ENCODE measurements at regions not wholly inside any gene's neighbourhood (a gene's known extent, or its start where the extent isn't known, plus 50 kb on each side); places are given as distances from the start of the nearest gene placed in this dataset.

GRCh38 chr9:18167733-18168132 lies 306.2 kb upstream of the ADAMTSL1 start:
- no peak overlapping the region for H3K27ac ChIP-seq (ENCODE audit: insufficient read depth, low read depth, low read length)
- H3K27me3 ChIP-seq (ENCODE audit: control insufficient read depth in 2 of 2, insufficient read depth in 2 of 2, low read length in 2 of 2) = peaks cover 0 to 2% of the 10 kb centered on the region in 2 experiments
- H3K36me3 ChIP-seq (ENCODE audit: control insufficient read depth in 2 of 2, extremely low read depth in 1 of 2, insufficient read depth in 2 of 2, low read length in 2 of 2) = no peaks in the 10 kb centered on the region
- no peaks in the 10 kb centered on the region for H3K79me2 ChIP-seq (ENCODE audit: control insufficient read depth, insufficient read depth, low read length)
- H3K4me3 ChIP-seq (replicated peaks in 1 of 3; ENCODE audit: insufficient read depth in 1 of 3, low read depth in 1 of 3, low read length in 3 of 3) = no peak overlapping the region
- H3K4me2 ChIP-seq (ENCODE audit: insufficient read depth, low read length) = no peak overlapping the region
- DNase-seq (ENCODE audit: low read depth, low spot score) (no peak), FAIRE-seq (no peak)
- no peaks in the 10 kb centered on the region for H4K20me1 ChIP-seq (replicated peaks; ENCODE audit: control insufficient read depth, extremely low read depth, insufficient read depth, low read length)
- no peaks in the 10 kb centered on the region for H3K4me1 ChIP-seq (ENCODE audit: control insufficient read depth, extremely low read depth, insufficient read depth, low read length)
- CTCF ChIA-PET = no interaction called here
- H3K9ac ChIP-seq (replicated peaks; ENCODE audit: extremely low read depth, insufficient read depth, low read length) = no peak overlapping the region
- H3K9me3 ChIP-seq (replicated peaks; ENCODE audit: control insufficient read depth, insufficient read depth, low read length) = no peaks in the 10 kb centered on the region
- no peak overlapping the region for H2AFZ ChIP-seq (ENCODE audit: low read depth, low read length)
- H3K9me1 ChIP-seq (replicated peaks; ENCODE audit: control insufficient read depth, extremely low read depth, insufficient read depth, low read length) = no peaks in the 10 kb centered on the region
- BruUV-seq (replicated peaks) = no TSS peak
- no peak for TF ChIP-seq EZH2 (IDR thresholded peaks at IDR 0.05; ENCODE audit: borderline replicate concordance, low read depth, low read length, severe bottlenecking)
- TF ChIP-seq JUN (IDR thresholded peaks at IDR 0.05; ENCODE audit: borderline replicate concordance, insufficient read depth, insufficient read length, low read depth) = no peak
- TF ChIP-seq GATA2 (IDR thresholded peaks at IDR 0.05; ENCODE audit: insufficient read depth, insufficient read length, low read depth, low read length) = no peak
- TF ChIP-seq POLR2AphosphoS5 (IDR thresholded peaks at IDR 0.05; ENCODE audit: insufficient read depth, low read depth, low read length) = no peak
- TF ChIP-seq FOS (IDR thresholded peaks at IDR 0.05; ENCODE audit: borderline replicate concordance, insufficient read depth, low read length) = no peak
- no peak for TF ChIP-seq MYC (IDR thresholded peaks at IDR 0.05; ENCODE audit: low read depth, low read length)
- TF ChIP-seq, protein P1, sequence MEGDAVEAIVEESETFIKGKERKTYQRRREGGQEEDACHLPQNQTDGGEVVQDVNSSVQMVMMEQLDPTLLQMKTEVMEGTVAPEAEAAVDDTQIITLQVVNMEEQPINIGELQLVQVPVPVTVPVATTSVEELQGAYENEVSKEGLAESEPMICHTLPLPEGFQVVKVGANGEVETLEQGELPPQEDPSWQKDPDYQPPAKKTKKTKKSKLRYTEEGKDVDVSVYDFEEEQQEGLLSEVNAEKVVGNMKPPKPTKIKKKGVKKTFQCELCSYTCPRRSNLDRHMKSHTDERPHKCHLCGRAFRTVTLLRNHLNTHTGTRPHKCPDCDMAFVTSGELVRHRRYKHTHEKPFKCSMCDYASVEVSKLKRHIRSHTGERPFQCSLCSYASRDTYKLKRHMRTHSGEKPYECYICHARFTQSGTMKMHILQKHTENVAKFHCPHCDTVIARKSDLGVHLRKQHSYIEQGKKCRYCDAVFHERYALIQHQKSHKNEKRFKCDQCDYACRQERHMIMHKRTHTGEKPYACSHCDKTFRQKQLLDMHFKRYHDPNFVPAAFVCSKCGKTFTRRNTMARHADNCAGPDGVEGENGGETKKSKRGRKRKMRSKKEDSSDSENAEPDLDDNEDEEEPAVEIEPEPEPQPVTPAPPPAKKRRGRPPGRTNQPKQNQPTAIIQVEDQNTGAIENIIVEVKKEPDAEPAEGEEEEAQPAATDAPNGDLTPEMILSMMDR (IDR thresholded peaks at IDR 0.05; ENCODE audit: extremely low read depth in 1 of 2, insufficient read depth in 1 of 2, low read depth in 1 of 2, low read length in 2 of 2) = no peak
- intact Hi-C loops (cut with micrococcal nuclease) = no loop called here
- POLR2A ChIA-PET = no interaction called here
- dilution Hi-C loops (cut with MboI; ENCODE audit: extremely low pct_ligation_motif_present, low sequenced_read_pairs) = no loop called here
